ENCODE measurements at regions not wholly inside any gene's neighbourhood (a gene's known extent, or its start where the extent isn't known, plus 50 kb on each side); places are given as distances from the start of the nearest gene placed in this dataset.
"Not testable (repeated sequence)": the region's sequence is repeated elsewhere in the genome, so short reads cannot be mapped to it uniquely, and the experiment has no call there.

DNA sequence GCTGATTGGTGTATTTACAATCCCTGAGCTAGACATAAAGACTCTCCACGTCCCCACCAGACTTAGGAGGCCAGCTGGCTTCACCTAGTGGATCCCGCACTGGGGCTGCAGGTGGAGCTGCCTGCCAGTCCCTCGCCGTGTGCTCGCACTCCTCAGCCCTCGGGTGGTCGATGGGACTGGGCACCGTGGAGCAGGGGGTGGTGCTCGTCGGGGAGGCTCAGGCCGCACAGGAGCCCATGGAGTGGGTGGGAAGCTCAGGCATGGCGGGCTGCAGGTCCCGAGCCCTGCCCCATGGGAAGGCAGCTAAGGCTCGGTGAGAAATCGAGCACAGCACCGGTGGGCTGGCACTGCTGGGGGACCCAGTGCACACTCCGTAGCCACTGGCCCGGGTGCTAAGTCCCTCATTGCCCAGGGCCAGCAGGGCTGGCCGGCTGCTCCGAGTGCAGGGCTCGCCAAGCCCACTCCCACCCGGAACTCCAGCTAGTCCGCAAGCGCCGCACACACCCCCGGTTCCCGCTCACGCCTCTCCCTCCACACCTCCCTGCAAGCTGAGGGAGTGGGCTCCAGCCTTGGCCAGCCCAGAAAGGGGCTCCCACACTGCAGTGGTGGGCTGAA, 1441.2 kb upstream of the ACVR2A start:
- TF ChIP-seq CTCF, POLR2A (IDR thresholded peaks at IDR 0.05): not testable (repeated sequence)
